ENCODE measurements at regions not wholly inside any gene's neighbourhood (a gene's known extent, or its start where the extent isn't known, plus 50 kb on each side); places are given as distances from the start of the nearest gene placed in this dataset.

- H3K4me3 ChIP-seq (ENCODE audit: low read depth, low read length): no peak overlapping the region
- no peak for TF ChIP-seq CTCF (IDR thresholded peaks at IDR 0.05; ENCODE audit: borderline replicate concordance, insufficient read depth, low read depth, low read length)
Observed at GRCh38 chr13:47112205-47112902, 215.5 kb upstream of the HTR2A start.

DNA sequence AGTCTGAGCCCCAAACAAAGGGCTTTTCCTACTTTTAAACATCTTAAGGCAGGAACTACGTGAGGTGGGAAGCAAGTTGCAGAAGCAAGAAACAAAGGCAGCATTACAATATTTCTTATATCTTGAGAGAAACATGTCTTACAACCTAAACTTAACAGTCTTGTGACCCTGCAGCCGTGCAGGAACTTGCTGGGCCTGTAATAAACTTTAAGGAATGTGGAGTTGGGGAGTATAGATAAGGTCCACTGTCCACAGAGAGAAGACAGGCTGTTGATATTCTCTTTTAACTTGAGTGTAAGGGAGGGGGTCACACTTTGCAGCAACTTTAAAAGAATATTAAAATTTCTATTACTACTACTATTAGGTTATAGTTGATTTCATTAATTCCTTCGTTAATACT, 214.6 kb upstream of the HTR2A start:
- no peak for TF ChIP-seq CTCF (IDR thresholded peaks at IDR 0.05; ENCODE audit: borderline replicate concordance, insufficient read depth, low read depth, low read length)
- H3K4me3 ChIP-seq (ENCODE audit: low read depth, low read length): no peak overlapping the region

GRCh38 chr13:47110833-47111240, 214.0 kb upstream of the HTR2A start:
- TF ChIP-seq CTCF (IDR thresholded peaks at IDR 0.05; ENCODE audit: borderline replicate concordance, insufficient read depth, low read depth, low read length): no peak
- H3K4me3 ChIP-seq (ENCODE audit: low read depth, low read length): no peak overlapping the region

GRCh38 chr13:47110141-47110540, 213.3 kb upstream of the HTR2A start:
- TF ChIP-seq CTCF (IDR thresholded peaks at IDR 0.05; ENCODE audit: borderline replicate concordance, insufficient read depth, low read depth, low read length): no peak
- H3K4me3 ChIP-seq (ENCODE audit: low read depth, low read length): no peak overlapping the region

DNA sequence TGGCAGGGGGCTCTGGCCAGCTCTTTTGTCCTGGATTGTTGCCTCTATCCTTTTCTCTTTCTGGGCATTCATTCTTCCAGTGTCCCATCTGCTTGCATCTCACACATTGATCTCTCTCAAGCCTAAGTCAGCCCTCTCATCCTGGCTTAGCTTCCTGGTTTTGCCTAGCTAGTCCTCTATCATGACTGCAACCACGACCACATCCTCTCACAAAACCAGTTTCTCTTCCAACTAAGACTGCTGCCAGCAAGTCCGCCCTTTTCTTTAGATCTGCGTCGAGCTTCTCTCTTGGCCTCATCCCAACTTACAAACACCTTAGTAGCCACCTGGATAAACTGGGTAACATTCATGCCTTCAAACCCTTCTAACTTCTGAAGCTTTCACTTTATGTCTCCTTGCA, 212.2 kb upstream of the HTR2A start:
- TF ChIP-seq CTCF (IDR thresholded peaks at IDR 0.05; ENCODE audit: borderline replicate concordance, insufficient read depth, low read depth, low read length): no peak
- H3K4me3 ChIP-seq (ENCODE audit: low read depth, low read length): no peak overlapping the region

DNA sequence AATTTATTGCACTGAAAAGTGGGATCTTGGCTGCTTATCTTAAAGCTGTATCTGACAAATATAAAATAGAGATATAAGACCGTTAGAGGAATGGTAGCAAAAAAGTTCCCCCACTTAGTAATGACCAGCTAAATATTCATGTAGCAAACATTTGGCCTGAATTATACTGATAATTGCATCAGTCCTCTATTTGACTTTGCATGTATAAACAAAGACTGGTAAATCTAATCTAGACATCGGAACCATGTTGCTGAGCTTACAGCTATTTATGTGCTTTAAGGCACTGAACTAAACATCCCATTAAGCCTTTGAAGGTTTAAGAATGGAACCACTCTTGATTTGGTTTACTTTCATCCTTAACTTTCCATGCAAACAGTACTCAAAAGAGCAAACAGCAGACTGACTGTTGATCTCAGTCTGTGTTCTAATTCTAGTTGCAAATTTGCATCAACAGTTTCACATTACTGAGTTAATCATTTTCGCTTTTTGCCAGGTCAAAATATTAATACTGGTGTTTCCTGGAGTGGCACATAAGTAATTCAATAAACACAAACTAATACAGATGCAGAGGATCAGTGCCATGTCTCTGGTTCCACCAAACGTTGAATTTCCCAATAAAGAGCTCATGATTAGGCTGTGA, 203.5 kb upstream of the HTR2A start:
- no peak for TF ChIP-seq CTCF (IDR thresholded peaks at IDR 0.05; ENCODE audit: borderline replicate concordance, insufficient read depth, low read depth, low read length)
- H3K4me3 ChIP-seq (ENCODE audit: low read depth, low read length): no peak overlapping the region

Measured in GM12875 (cell line).